Uterus (tissue), 3 donors: ENCODE measurements at regions not wholly inside any gene's neighbourhood (a gene's known extent, or its start where the extent isn't known, plus 50 kb on each side); places are given as distances from the start of the nearest gene placed in this dataset.

ENCODE experiments used
- DNase-seq, 2 donors: peaks; one replicate each; pipeline ENCODE4 v3.0.0-alpha.2; 2019 to 2020
- H3K27ac ChIP-seq, 2 donors: fragments of 200-600 bp; sonication (generic); 1 replicate in 1 of 2; 2 replicates in 1 of 2; pipeline ENCODE4 v1.5.1; 2016 to 2018
- H3K27me3 ChIP-seq, 2 donors: fragments of 200-600 bp; sonication (generic); one replicate each; pipeline ENCODE4 v1.5.1; 2018 to 2019; ENCODE audit warnings: control low read depth in 1 of 2
- H3K36me3 ChIP-seq, 2 donors: fragments of 200-600 bp; sonication (generic); one replicate each; pipeline ENCODE4 v1.5.1; 2019; ENCODE audit warnings: control low read depth in 1 of 2
- H3K4me1 ChIP-seq, 2 donors: fragments of 200-600 bp; sonication (generic); one replicate each; pipeline ENCODE4 v1.5.1; 2018 to 2019; ENCODE audit warnings: control low read depth in 1 of 2
- H3K4me3 ChIP-seq, 2 donors: fragments of 200-600 bp; sonication (generic); 1 replicate in 1 of 2; 2 replicates in 1 of 2; pipeline ENCODE4 v1.5.1; 2018 to 2019; ENCODE audit warnings: mild to moderate bottlenecking in 1 of 2
- H3K9me3 ChIP-seq, 2 donors: fragments of 200-600 bp; sonication (generic); one replicate each; pipeline ENCODE4 v1.5.1; 2019; ENCODE audit warnings: control low read depth in 1 of 2
- POLR2A ChIP-seq, 2 donors: fragments of 450-650 bp; IDR thresholded peaks; one replicate each; pipeline ENCODE4 v1.6.1; 2016; ENCODE audit warnings: antibody characterized with exemption in 2 of 2, mild to moderate bottlenecking in 1 of 2, moderate library complexity in 1 of 2
- intact Hi-C: fragments of 100-400 bp; cut with DNase I; formaldehyde crosslinking; loops from one replicate; pipeline ENCODE4 v1.15.1; 2023; ENCODE audit warnings: low total_unique reads
- TF ChIP-seq, protein P1 (sequence below), 4 experiments: fragments of 200-600 bp in 2 of 4; fragments of 450-650 bp in 2 of 4; sonication (generic) in 2 of 4; IDR thresholded peaks; one replicate each; pipeline ENCODE4 v1.5.1; 2016 to 2019; ENCODE audit warnings: antibody characterized with exemption in 4 of 4, mild to moderate bottlenecking in 2 of 4, moderate library complexity in 1 of 4
- donor health status: DM: yes; HTN: yes; CAD: no.

- H3K27me3 ChIP-seq, result no peaks in the 10 kb centered on the region
- H3K4me1 ChIP-seq, result no peaks in the 10 kb centered on the region
- no peak overlapping the region for H3K4me3 ChIP-seq
- H3K9me3 ChIP-seq, result no peaks in the 10 kb centered on the region
- TF ChIP-seq POLR2A (IDR thresholded peaks at IDR 0.05), result no peak
- TF ChIP-seq, protein P1, sequence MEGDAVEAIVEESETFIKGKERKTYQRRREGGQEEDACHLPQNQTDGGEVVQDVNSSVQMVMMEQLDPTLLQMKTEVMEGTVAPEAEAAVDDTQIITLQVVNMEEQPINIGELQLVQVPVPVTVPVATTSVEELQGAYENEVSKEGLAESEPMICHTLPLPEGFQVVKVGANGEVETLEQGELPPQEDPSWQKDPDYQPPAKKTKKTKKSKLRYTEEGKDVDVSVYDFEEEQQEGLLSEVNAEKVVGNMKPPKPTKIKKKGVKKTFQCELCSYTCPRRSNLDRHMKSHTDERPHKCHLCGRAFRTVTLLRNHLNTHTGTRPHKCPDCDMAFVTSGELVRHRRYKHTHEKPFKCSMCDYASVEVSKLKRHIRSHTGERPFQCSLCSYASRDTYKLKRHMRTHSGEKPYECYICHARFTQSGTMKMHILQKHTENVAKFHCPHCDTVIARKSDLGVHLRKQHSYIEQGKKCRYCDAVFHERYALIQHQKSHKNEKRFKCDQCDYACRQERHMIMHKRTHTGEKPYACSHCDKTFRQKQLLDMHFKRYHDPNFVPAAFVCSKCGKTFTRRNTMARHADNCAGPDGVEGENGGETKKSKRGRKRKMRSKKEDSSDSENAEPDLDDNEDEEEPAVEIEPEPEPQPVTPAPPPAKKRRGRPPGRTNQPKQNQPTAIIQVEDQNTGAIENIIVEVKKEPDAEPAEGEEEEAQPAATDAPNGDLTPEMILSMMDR (IDR thresholded peaks at IDR 0.05), result no peak
- intact Hi-C loops, result no loop called here
- no peaks in the 10 kb centered on the region for H3K36me3 ChIP-seq
- no peak for DNase-seq
- H3K27ac ChIP-seq, result peak overlapping the region; percentile 41 to 63
Measured at GRCh38 chr2:67318031-67318430, 79.1 kb upstream of the ETAA1 start.

DNA sequence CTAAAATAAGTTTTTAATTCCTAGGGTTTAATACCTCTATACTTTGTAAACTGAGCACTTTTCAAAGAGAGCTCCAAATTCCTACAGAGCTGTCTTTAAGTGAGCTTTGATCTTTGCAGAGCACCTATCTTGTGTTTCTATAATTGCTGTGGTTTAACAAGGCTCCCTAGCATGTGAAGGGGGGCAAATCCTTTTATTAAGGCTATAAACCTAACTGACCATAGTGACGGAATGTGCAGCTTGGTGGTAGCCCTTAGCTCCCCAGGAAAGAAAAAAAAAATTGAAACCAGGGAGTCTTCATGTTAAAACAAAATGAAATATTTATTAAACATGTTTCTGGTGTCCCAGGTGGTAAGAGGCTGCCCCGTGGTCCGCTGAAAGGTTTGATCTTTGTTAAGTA lies 78.6 kb upstream of the ETAA1 start:
- Histone ChIP-seq H3K27me3 (no peaks in the 10 kb centered on the region), H3K4me1 (no peaks in the 10 kb centered on the region), H3K27ac (peak overlapping the region; percentile 13 to 58), H3K36me3 (no peaks in the 10 kb centered on the region), H3K9me3 (no peaks in the 10 kb centered on the region), H3K4me3 (no peak overlapping the region)
- intact Hi-C loops, result no loop called here
- no peak for DNase-seq
- no peak for TF ChIP-seq POLR2A (IDR thresholded peaks at IDR 0.05)
- TF ChIP-seq, protein P1 (IDR thresholded peaks at IDR 0.05), result no peak

GRCh38 chr2:67318993-67319481 lies 78.1 kb upstream of the ETAA1 start:
- H3K4me3 ChIP-seq, result no peak overlapping the region
- no peaks in the 10 kb centered on the region for H3K4me1 ChIP-seq
- H3K36me3 ChIP-seq, result no peaks in the 10 kb centered on the region
- no peak for TF ChIP-seq POLR2A (IDR thresholded peaks at IDR 0.05)
- TF ChIP-seq, protein P1 (IDR thresholded peaks at IDR 0.05), result no peak
- intact Hi-C loops, result no loop called here
- DNase-seq, result no peak
- H3K27me3 ChIP-seq, result no peaks in the 10 kb centered on the region
- no peaks in the 10 kb centered on the region for H3K9me3 ChIP-seq
- H3K27ac ChIP-seq, result peak overlapping the region; percentile 13 to 58

DNA sequence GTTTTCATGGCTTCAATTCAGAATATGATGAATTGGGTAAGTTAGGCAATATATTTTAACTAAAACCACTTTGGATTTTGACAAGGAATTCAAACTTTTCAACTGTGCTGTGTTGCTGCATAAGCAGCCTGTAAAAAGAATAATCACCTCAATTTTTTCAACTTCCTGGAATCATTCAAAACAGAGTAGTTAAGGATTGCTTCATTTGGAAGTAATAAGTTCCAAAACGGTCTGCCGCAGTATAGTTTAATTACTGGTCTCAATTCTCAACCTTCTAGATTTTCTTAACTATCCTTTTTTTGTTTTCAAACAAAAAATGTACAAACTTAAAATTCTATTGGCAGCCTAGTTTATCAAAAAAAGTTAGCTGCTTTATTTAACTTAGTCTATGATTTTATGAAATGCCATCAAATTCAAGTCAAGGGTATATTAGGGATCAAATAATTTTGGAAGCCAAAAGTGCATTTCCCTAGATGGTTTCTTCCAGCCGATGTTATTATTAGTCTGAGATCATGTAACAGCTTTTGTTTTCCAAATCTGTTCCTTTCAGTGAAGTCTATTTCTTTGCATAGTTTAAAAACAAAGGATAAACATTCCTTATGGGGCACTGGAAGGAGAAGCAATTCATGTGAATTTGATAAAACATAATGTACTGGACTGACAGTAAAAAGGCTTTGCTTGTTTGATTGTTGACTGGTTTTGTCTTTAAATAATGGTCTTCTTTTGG lies 76.1 kb upstream of the ETAA1 start:
- intact Hi-C loops, result no loop called here
- H3K27ac ChIP-seq, result peak overlapping the region; percentile 59 to 68
- no peaks in the 10 kb centered on the region for H3K4me1 ChIP-seq
- H3K9me3 ChIP-seq, result no peaks in the 10 kb centered on the region
- no peak for DNase-seq
- no peak overlapping the region for H3K4me3 ChIP-seq
- H3K36me3 ChIP-seq, result no peaks in the 10 kb centered on the region
- no peak for TF ChIP-seq POLR2A (IDR thresholded peaks at IDR 0.05)
- TF ChIP-seq, protein P1 (IDR thresholded peaks at IDR 0.05), result no peak
- no peaks in the 10 kb centered on the region for H3K27me3 ChIP-seq

DNA sequence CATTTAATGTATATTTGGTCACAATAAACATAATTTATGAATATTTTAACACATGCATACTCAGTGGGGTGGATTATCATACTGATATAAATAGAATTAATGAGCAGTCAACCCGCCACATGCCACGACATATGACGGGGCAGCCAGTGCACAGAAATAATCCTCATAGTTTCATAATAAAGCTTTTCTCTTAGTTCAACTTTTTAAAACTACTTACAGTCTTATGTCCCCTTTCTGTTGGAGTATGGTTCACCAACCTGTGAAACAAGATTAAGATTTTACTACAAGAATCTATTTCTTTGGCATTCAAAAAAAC lies 75.6 kb upstream of the ETAA1 start:
- no peak for DNase-seq
- Histone ChIP-seq H3K27me3 (no peaks in the 10 kb centered on the region), H3K4me1 (no peaks in the 10 kb centered on the region), H3K27ac (peak overlapping the region; percentile 59 to 68), H3K4me3 (no peak overlapping the region), H3K36me3 (no peaks in the 10 kb centered on the region), H3K9me3 (no peaks in the 10 kb centered on the region)
- intact Hi-C loops, result no loop called here
- TF ChIP-seq, protein P1 (IDR thresholded peaks at IDR 0.05), result no peak
- TF ChIP-seq POLR2A (IDR thresholded peaks at IDR 0.05), result no peak
